H1 (cell line): ENCODE measurements at regions not wholly inside any gene's neighbourhood (a gene's known extent, or its start where the extent isn't known, plus 50 kb on each side); places are given as distances from the start of the nearest gene placed in this dataset.

Experiments used
- CTCF ChIA-PET: fragments of 300-600 bp; sonication (Branson Sonifier 250); formaldehyde crosslinking; loops from one replicate; lab custom pipeline; 2021; ENCODE audit not compliant: partially characterized antibody; lab: Charles Lee
- POLR2A ChIA-PET: fragments of 300-600 bp; sonication (Branson Sonifier 250); formaldehyde crosslinking; loops from one replicate; lab custom pipeline; 2021; ENCODE audit warnings: inconsistent platforms; ENCODE audit not compliant: partially characterized antibody; lab: Charles Lee
- DNase-seq, 2 experiments: peaks; one replicate each; pipeline versions ENCODE4 v3.0.0 to v3.0.0-alpha.2; 2010 to 2022; ENCODE audit warnings: low spot score in 2 of 2, low read depth in 1 of 2, mixed read lengths in 1 of 2
- FAIRE-seq: peaks from 2 replicates; lab custom pipeline; 2011; peaks lifted over from hg19 to GRCh38; lab: Jason Lieb, UNC
- H2AFZ ChIP-seq: 2 replicates; pipeline ENCODE4 v1.8.1; 2012; ENCODE audit warnings: low read length, inconsistent platforms
- H2AK5ac ChIP-seq: 2 replicates; pipeline ENCODE4 v1.6.1; 2013; ENCODE audit warnings: low read depth, low read length
- H2BK120ac ChIP-seq: replicated peaks from 2 replicates; pipeline ENCODE3; 2013; ENCODE audit warnings: low read depth, low read length, inconsistent platforms
- H2BK12ac ChIP-seq: 2 replicates; pipeline ENCODE4 v1.6.1; 2013; ENCODE audit warnings: low read depth, low read length
- H2BK15ac ChIP-seq: 2 replicates; pipeline ENCODE4 v1.6.1; 2013; ENCODE audit warnings: low read length
- H2BK20ac ChIP-seq: 2 replicates; pipeline ENCODE4 v1.6.1; 2013; ENCODE audit warnings: low read length
- H2BK5ac ChIP-seq: 2 replicates; pipeline ENCODE4 v1.6.1; 2013; ENCODE audit warnings: low read depth, low read length
- H3K14ac ChIP-seq: 2 replicates; pipeline ENCODE4 v1.6.1; 2013; ENCODE audit warnings: inconsistent platforms; ENCODE audit not compliant: insufficient read length
- H3K18ac ChIP-seq: 2 replicates; pipeline ENCODE4 v1.6.1; 2013; ENCODE audit warnings: low read length; ENCODE audit errors: extremely low read depth
- H3K23ac ChIP-seq: 2 replicates; pipeline ENCODE4 v1.6.1; 2013; ENCODE audit warnings: inconsistent platforms; ENCODE audit not compliant: insufficient read length
- H3K23me2 ChIP-seq: 2 replicates; pipeline ENCODE4 v1.6.1; 2013; ENCODE audit warnings: low read depth, low read length
- H3K27ac ChIP-seq: 2 replicates; pipeline ENCODE4 v1.6.1; 2011; ENCODE audit warnings: low read depth, low read length, inconsistent platforms
- H3K27me3 ChIP-seq, 4 experiments: replicated peaks in 1 of 4; 1 replicate in 1 of 4; 2 replicates in 3 of 4; pipeline versions ENCODE4 v1.6.1 to v1.8.1; 2011 to 2013; ENCODE audit warnings: low read length in 3 of 4, mild to moderate bottlenecking in 3 of 4, inconsistent platforms in 2 of 4, mixed read lengths in 2 of 4, moderate library complexity in 1 of 4; ENCODE audit not compliant: control insufficient read depth in 3 of 4, insufficient read depth in 3 of 4; ENCODE audit errors: extremely low read depth in 1 of 4
- H3K36me3 ChIP-seq, 4 experiments: 2 replicates each; pipeline versions ENCODE4 v1.6.1 to v1.8.1; 2011 to 2013; ENCODE audit warnings: mild to moderate bottlenecking in 4 of 4, low read length in 3 of 4, moderate library complexity in 2 of 4, control low read depth in 1 of 4, inconsistent platforms in 1 of 4; ENCODE audit not compliant: insufficient read depth in 4 of 4, control insufficient read depth in 2 of 4
- H3K4ac ChIP-seq: replicated peaks from 2 replicates; pipeline ENCODE3; 2013; ENCODE audit warnings: low read length, low read depth, mixed read lengths, inconsistent platforms; ENCODE audit not compliant: insufficient read length
- H3K4me1 ChIP-seq, 4 experiments: replicated peaks in 1 of 4; 1 replicate in 1 of 4; 2 replicates in 3 of 4; pipeline versions ENCODE4 v1.6.1 to v1.8.1; 2011 to 2013; ENCODE audit warnings: low read length in 3 of 4, inconsistent platforms in 2 of 4, mixed read lengths in 1 of 4; ENCODE audit not compliant: insufficient read depth in 4 of 4, control insufficient read depth in 3 of 4
- H3K4me2 ChIP-seq, 2 experiments: 2 replicates each; pipeline versions ENCODE4 v1.6.1 to v1.8.1; 2011 to 2013; ENCODE audit warnings: low read depth in 2 of 2, low read length in 2 of 2, control low read depth in 1 of 2, inconsistent platforms in 1 of 2, mild to moderate bottlenecking in 1 of 2; ENCODE audit not compliant: insufficient read depth in 1 of 2
- H3K4me3 ChIP-seq, 4 experiments: fragments of 200-600, 300-600 bp in 1 of 4; sonication (generic), shearing (Covaris generic), sonication (Bioruptor Twin) in 1 of 4; 2 replicates each; pipeline versions ENCODE4 v1.5.1 to v1.8.1; 2011 to 2016; ENCODE audit warnings: low read length in 4 of 4, low read depth in 3 of 4, control low read depth in 2 of 4, inconsistent platforms in 2 of 4, mild to moderate bottlenecking in 2 of 4, mixed read lengths in 1 of 4, moderate library complexity in 1 of 4; ENCODE audit not compliant: insufficient read depth in 2 of 4; ENCODE audit errors: extremely low read depth in 1 of 4
- H3K56ac ChIP-seq: replicated peaks from 2 replicates; pipeline ENCODE3; 2013; ENCODE audit warnings: low read depth, mild to moderate bottlenecking, mixed read lengths, low read length, inconsistent platforms; ENCODE audit not compliant: insufficient read length
- H3K79me1 ChIP-seq: 2 replicates; pipeline ENCODE4 v1.6.1; 2013; ENCODE audit warnings: low read depth, low read length, control low read depth
- H3K79me2 ChIP-seq, 2 experiments: 2 replicates each; pipeline versions ENCODE4 v1.6.1 to v1.8.1; 2012 to 2013; ENCODE audit warnings: low read length in 2 of 2, mild to moderate bottlenecking in 2 of 2, inconsistent platforms in 1 of 2; ENCODE audit not compliant: insufficient read depth in 2 of 2, control insufficient read depth in 1 of 2
- H3K9ac ChIP-seq, 4 experiments: replicated peaks in 1 of 4; 1 replicate in 1 of 4; 2 replicates in 3 of 4; pipeline versions ENCODE4 v1.6.1 to v1.8.1; 2011 to 2013; ENCODE audit warnings: low read depth in 3 of 4, low read length in 3 of 4, control low read depth in 2 of 4, mild to moderate bottlenecking in 2 of 4, moderate library complexity in 2 of 4, inconsistent platforms in 1 of 4; ENCODE audit errors: extremely low read depth in 1 of 4
- H3K9me3 ChIP-seq, 2 experiments: 2 replicates each; pipeline versions ENCODE4 v1.6.1 to v1.8.1; 2012 to 2013; ENCODE audit warnings: mild to moderate bottlenecking in 2 of 2, moderate library complexity in 2 of 2, control low read depth in 1 of 2, inconsistent platforms in 1 of 2, low read depth in 1 of 2, low read length in 1 of 2, mixed read lengths in 1 of 2; ENCODE audit not compliant: insufficient read depth in 2 of 2
- H4K20me1 ChIP-seq, 2 experiments: replicated peaks in 1 of 2; 2 replicates each; pipeline versions ENCODE3 to v1.8.1; 2011 to 2013; ENCODE audit warnings: inconsistent platforms in 2 of 2, low read length in 2 of 2, mild to moderate bottlenecking in 1 of 2; ENCODE audit not compliant: insufficient read depth in 2 of 2, control insufficient read depth in 1 of 2
- H4K5ac ChIP-seq: 2 replicates; pipeline ENCODE4 v1.6.1; 2013; ENCODE audit warnings: low read length, low read depth, mixed read lengths, inconsistent platforms; ENCODE audit not compliant: insufficient read length
- H4K8ac ChIP-seq: 2 replicates; pipeline ENCODE4 v1.8.0; 2013; ENCODE audit warnings: mild to moderate bottlenecking, moderate library complexity, low read length, inconsistent platforms; ENCODE audit not compliant: insufficient read depth; ENCODE audit errors: extremely low read depth
- H4K91ac ChIP-seq: replicated peaks from 2 replicates; pipeline ENCODE3; 2013; ENCODE audit warnings: low read length, mixed read lengths, inconsistent platforms; ENCODE audit not compliant: insufficient read length
- BRCA1 ChIP-seq: IDR thresholded peaks from 2 replicates; pipeline ENCODE4 v1.6.1; 2012; ENCODE audit warnings: low read depth, low read length, improper control_type of control experiment
- GTF2F1 ChIP-seq: IDR thresholded peaks from 2 replicates; pipeline ENCODE4 v1.6.1; 2012; ENCODE audit warnings: low read depth, low read length, improper control_type of control experiment, borderline replicate concordance
- RAD21 ChIP-seq, 2 experiments: IDR thresholded peaks in 1 of 2; conservative IDR thresholded peaks in 1 of 2; 2 replicates each; pipeline ENCODE4 v1.6.1; 2011; ENCODE audit warnings: low read depth in 2 of 2, low read length in 2 of 2, improper control_type of control experiment in 1 of 2, inconsistent platforms in 1 of 2, mild to moderate bottlenecking in 1 of 2, moderate library complexity in 1 of 2
- SUZ12 ChIP-seq: fragments of 200-600 bp; sonication (generic); IDR thresholded peaks from 2 replicates; pipeline ENCODE4 v1.6.1; 2012; ENCODE audit warnings: mild to moderate bottlenecking, inconsistent platforms, low read length, moderate library complexity, mixed read lengths
- TCF12 ChIP-seq: IDR thresholded peaks from 2 replicates; pipeline ENCODE4 v1.6.1; 2011; ENCODE audit warnings: low read depth, mild to moderate bottlenecking, low read length
- ZNF274 ChIP-seq: IDR thresholded peaks from 2 replicates; pipeline ENCODE4 v1.7.0; 2012; ENCODE audit warnings: low read length, borderline replicate concordance; ENCODE audit errors: extremely low read depth
- WGBS, 2 experiments: shearing (Covaris generic) in 1 of 2; methylation state at CpG; one replicate each; pipeline versions ENCODE4 v1.1.6 to v1.1.7; 2013 to 2015; ENCODE audit warnings: low lambda C conversion rate in 2 of 2, mixed read lengths in 2 of 2, inconsistent platforms in 1 of 2, low coverage in 1 of 2, missing lambda C conversion rate in 1 of 2; ENCODE audit not compliant: insufficient replicate concordance in 2 of 2, insufficient coverage in 1 of 2, insufficient read length in 1 of 2; ENCODE audit errors: extremely low coverage in 1 of 2, missing lambda C conversion rate in 1 of 2; 5-methylcytosine and 5-hydroxymethylcytosine counted together
- TF ChIP-seq, protein P1 (sequence below), 3 experiments: IDR thresholded peaks; 1 replicate in 2 of 3; 2 replicates in 1 of 3; pipeline versions ENCODE4 v1.5.1 to v1.6.1; 2011; ENCODE audit warnings: low read length in 3 of 3, mild to moderate bottlenecking in 3 of 3, inconsistent platforms in 2 of 3, low read depth in 1 of 3, moderate library complexity in 1 of 3; ENCODE audit not compliant: insufficient read depth in 1 of 3; ENCODE audit errors: control extremely low read depth in 1 of 3
- TF ChIP-seq, protein P2 (sequence below): IDR thresholded peaks from 2 replicates; pipeline ENCODE4 v1.6.1; 2011; ENCODE audit warnings: low read depth, mild to moderate bottlenecking, low read length; ENCODE audit not compliant: insufficient read depth

- Histone ChIP-seq H2BK20ac (no peak overlapping the region), H4K5ac (no peak overlapping the region), H2BK120ac (no peak overlapping the region), H3K4ac (no peak overlapping the region), H3K79me1 (no peaks in the 10 kb centered on the region), H3K9ac (no peak overlapping the region), H3K36me3 (no peaks in the 10 kb centered on the region), H3K4me1 (peaks cover 0 to 5% (median 3%) of the 10 kb centered on the region in 4 experiments; a peak in 4 of 7 replicates), H3K27ac (no peak overlapping the region), H3K14ac (no peak overlapping the region), H3K4me3 (no peak overlapping the region), H4K91ac (no peak overlapping the region), H2BK12ac (no peak overlapping the region), H3K27me3 (peaks cover 0 to 5% (median 1%) of the 10 kb centered on the region in 4 experiments; a peak in 3 of 7 replicates), H3K79me2 (no peaks in the 10 kb centered on the region), H2BK15ac (no peak overlapping the region), H4K20me1 (no peaks in the 10 kb centered on the region), H3K23me2 (no peaks in the 10 kb centered on the region), H2BK5ac (no peak overlapping the region), H3K9me3 (no peaks in the 10 kb centered on the region), H4K8ac (no peak overlapping the region), H3K23ac (no peak overlapping the region), H3K18ac (no peak overlapping the region), H3K56ac (no peak overlapping the region), H2AFZ (no peak overlapping the region), H2AK5ac (no peak overlapping the region), H3K4me2 (no peak overlapping the region)
- ChIA-PET POLR2A (no interaction called here), CTCF (no interaction called here)
- no peak for DNase-seq
- TF ChIP-seq, protein P1, sequence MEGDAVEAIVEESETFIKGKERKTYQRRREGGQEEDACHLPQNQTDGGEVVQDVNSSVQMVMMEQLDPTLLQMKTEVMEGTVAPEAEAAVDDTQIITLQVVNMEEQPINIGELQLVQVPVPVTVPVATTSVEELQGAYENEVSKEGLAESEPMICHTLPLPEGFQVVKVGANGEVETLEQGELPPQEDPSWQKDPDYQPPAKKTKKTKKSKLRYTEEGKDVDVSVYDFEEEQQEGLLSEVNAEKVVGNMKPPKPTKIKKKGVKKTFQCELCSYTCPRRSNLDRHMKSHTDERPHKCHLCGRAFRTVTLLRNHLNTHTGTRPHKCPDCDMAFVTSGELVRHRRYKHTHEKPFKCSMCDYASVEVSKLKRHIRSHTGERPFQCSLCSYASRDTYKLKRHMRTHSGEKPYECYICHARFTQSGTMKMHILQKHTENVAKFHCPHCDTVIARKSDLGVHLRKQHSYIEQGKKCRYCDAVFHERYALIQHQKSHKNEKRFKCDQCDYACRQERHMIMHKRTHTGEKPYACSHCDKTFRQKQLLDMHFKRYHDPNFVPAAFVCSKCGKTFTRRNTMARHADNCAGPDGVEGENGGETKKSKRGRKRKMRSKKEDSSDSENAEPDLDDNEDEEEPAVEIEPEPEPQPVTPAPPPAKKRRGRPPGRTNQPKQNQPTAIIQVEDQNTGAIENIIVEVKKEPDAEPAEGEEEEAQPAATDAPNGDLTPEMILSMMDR (IDR thresholded peaks at IDR 0.05; ENCODE audit: control extremely low read depth in 1 of 3, insufficient read depth in 1 of 3, low read depth in 1 of 3, low read length in 3 of 3), result no peak
- TF ChIP-seq TCF12 (0 out of 2 replicates have a peak, but pooled peaks have one; percentile 26), GTF2F1 (no peak), ZNF274 (no peak), SUZ12 (no peak), BRCA1 (no peak), RAD21 (IDR thresholded peaks at IDR 0.05 in 1 of 2, conservative IDR thresholded peaks at IDR 0.05 in 1 of 2; ENCODE audit: low read depth in 2 of 2, low read length in 2 of 2) (peak in 1 of 2 experiments; percentile 12; a peak in 1 of 4 replicates)
- TF ChIP-seq, protein P2, sequence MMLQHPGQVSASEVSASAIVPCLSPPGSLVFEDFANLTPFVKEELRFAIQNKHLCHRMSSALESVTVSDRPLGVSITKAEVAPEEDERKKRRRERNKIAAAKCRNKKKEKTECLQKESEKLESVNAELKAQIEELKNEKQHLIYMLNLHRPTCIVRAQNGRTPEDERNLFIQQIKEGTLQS, result no peak
- peak; percentile 50 for FAIRE-seq
- WGBS, 2 experiments, result 77% methylated on average over 3 of the region's 3 CpGs; no CpG with 5 or more reads in 1 of the 2 experiments
These were observed 65.0 kb downstream of the CBLN1 start for GRCh38 chr16:49216593-49216992.
